Activated B cell treated with CpG ODN at 0.5 μM for 24 hours (primary cell): ENCODE measurements at regions not wholly inside any gene's neighbourhood (a gene's known extent, or its start where the extent isn't known, plus 50 kb on each side); places are given as distances from the start of the nearest gene placed in this dataset.
"Not testable (repeated sequence)": the region's sequence is repeated elsewhere in the genome, so short reads cannot be mapped to it uniquely, and the experiment has no call there.

Source experiments
- ATAC-seq: fragments of 200-7000 bp; cut with Tn5 transposase; one replicate; pipeline ENCODE4 v1.10.0; 2021; ENCODE audit warnings: low read depth, mild to moderate bottlenecking, moderate library complexity
- CTCF ChIA-PET: fragments of 350-600 bp; sonication (Branson Sonifier 250); formaldehyde crosslinking; loops from one replicate; lab custom pipeline; 2021; ENCODE audit warnings: antibody characterized with exemption; lab: Charles Lee
- POLR2A ChIA-PET: fragments of 350-600 bp; sonication (Branson Sonifier 250); formaldehyde crosslinking; loops from one replicate; lab custom pipeline; 2021; ENCODE audit warnings: antibody characterized with exemption; lab: Charles Lee
- DNase-seq: peaks from one replicate; pipeline ENCODE4 v3.0.0; 2022
- H3K27ac Mint-ChIP-seq: one replicate; pipeline ENCODE4 v1.8.0; 2020; ENCODE audit warnings: mixed read lengths
- H3K27me3 Mint-ChIP-seq: one replicate; pipeline ENCODE4 v1.8.0; 2021; ENCODE audit warnings: mixed read lengths
- H3K36me3 Mint-ChIP-seq: one replicate; pipeline ENCODE4 v1.8.0; 2021; ENCODE audit warnings: low read depth, mixed read lengths
- H3K4me1 Mint-ChIP-seq: one replicate; pipeline ENCODE4 v1.8.0; 2021; ENCODE audit warnings: mixed read lengths
- H3K4me3 Mint-ChIP-seq: one replicate; pipeline ENCODE4 v1.8.0; 2020; ENCODE audit warnings: mild to moderate bottlenecking, mixed read lengths
- H3K9me3 Mint-ChIP-seq: one replicate; pipeline ENCODE4 v1.8.0; 2020; ENCODE audit warnings: mixed read lengths
- CTCF ChIP-seq: fragments of 200-600 bp; IDR thresholded peaks from one replicate; pipeline ENCODE4 v1.8.0; 2022; ENCODE audit warnings: antibody characterized with exemption, mild to moderate bottlenecking
- intact Hi-C: fragments of 100-400 bp; cut with micrococcal nuclease; formaldehyde crosslinking; loops from one replicate; pipeline ENCODE4 v1.15.1; 2024

DNA sequence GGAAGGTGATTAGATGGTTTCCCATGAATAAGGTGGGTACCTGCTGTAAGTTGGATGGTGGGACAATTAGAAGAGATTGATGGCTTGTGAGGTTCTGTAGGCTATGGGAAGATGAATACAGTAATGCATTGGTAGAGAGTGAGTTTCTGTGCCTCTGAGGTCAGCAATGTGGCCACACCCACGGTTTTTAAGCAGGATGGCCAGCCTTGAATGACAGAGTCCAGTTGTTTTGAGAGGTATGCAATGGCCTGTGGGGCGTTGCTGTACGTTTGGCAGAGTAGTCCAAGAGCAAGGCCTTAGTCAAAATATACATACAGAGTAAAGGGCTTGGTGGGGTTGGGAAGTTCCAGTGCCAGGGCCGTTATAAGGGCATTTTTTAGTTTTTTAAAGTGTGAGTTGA lies 235.6 kb upstream of the C9orf72 start:
- ATAC-seq = no peak

DNA sequence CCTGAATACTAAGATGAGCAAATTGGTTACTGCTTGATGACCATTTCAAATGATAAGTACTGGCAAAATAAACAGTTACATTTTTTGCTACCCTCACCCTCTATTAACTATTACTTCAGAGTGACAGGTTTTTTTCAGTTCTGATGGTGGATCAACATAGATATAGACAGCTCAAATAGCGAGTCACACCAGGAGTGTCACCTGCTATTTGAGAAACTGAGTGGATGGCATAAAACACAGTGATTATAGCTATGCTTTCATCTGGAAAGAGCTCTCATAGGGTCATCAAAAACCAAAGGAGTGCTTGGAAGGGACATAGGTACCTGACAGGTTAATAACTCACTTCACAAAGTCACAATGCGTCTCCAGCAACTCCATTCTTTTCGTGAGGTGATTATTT lies 244.5 kb upstream of the C9orf72 start:
- Mint-ChIP-seq H3K27ac (no peak overlapping the region), H3K4me1 (no peaks in the 10 kb centered on the region)
- CTCF ChIA-PET = no interaction called here

More for the DNA sequence above, 235.6 kb upstream of the C9orf72 start:
- ChIA-PET POLR2A (no interaction called here), CTCF (no interaction called here)
- Mint-ChIP-seq H3K27ac (no peak overlapping the region), H3K4me1 (no peaks in the 10 kb centered on the region), H3K4me3 (no peak overlapping the region), H3K27me3 (no peaks in the 10 kb centered on the region), H3K36me3 (no peaks in the 10 kb centered on the region), H3K9me3 (peaks cover 2% of the 10 kb centered on the region)
- no peak for DNase-seq
- intact Hi-C loops = no loop called here
- TF ChIP-seq CTCF = no peak

GRCh38 chr9:27818348-27818747 lies 245.1 kb upstream of the C9orf72 start:
- ChIA-PET POLR2A (no interaction called here), CTCF (no interaction called here)
- no peak for TF ChIP-seq CTCF
- Mint-ChIP-seq H3K27ac (no peak overlapping the region), H3K9me3 (no peaks in the 10 kb centered on the region), H3K4me1 (no peaks in the 10 kb centered on the region), H3K4me3 (no peak overlapping the region), H3K36me3 (no peaks in the 10 kb centered on the region), H3K27me3 (no peaks in the 10 kb centered on the region)
- no peak for ATAC-seq
- no peak for DNase-seq
- intact Hi-C loops = no loop called here

More for the DNA sequence above, 244.5 kb upstream of the C9orf72 start:
- ATAC-seq = no peak
- Mint-ChIP-seq H3K4me3 (no peak overlapping the region), H3K27me3 (no peaks in the 10 kb centered on the region), H3K9me3 (no peaks in the 10 kb centered on the region), H3K36me3 (no peaks in the 10 kb centered on the region)
- no peak for DNase-seq
- intact Hi-C loops = no loop called here
- no peak for TF ChIP-seq CTCF
- POLR2A ChIA-PET = no interaction called here

DNA sequence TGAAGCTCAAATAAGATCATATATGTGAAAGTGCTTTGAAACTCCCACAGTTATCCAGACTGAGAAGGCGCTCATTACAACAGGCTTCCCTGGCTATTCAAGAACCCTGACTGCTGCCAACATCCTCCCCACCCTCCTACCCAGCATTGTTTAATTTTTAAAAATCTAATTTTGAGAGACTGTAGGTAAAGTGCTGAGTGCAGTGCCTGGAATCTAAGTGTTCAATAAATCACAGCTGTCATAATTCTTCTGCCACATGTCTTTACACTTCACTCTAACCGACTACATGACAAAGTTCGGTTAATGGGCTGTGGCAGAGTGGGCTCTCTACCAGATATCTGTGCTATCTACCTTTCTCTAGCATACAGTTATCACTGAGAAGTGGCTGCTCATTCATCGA lies 255.6 kb upstream of the C9orf72 start:
- H3K9me3 Mint-ChIP-seq = peaks cover 1% of the 10 kb centered on the region
- H3K4me3 Mint-ChIP-seq = no peak overlapping the region
- TF ChIP-seq CTCF = no peak
- ChIA-PET CTCF (no interaction called here), POLR2A (no interaction called here)
- ATAC-seq (no peak), DNase-seq (no peak)
- H3K27me3 Mint-ChIP-seq = peaks cover 2% of the 10 kb centered on the region
- intact Hi-C loops = no loop called here
- no peaks in the 10 kb centered on the region for H3K36me3 Mint-ChIP-seq
- no peaks in the 10 kb centered on the region for H3K4me1 Mint-ChIP-seq
- H3K27ac Mint-ChIP-seq = no peak overlapping the region

DNA sequence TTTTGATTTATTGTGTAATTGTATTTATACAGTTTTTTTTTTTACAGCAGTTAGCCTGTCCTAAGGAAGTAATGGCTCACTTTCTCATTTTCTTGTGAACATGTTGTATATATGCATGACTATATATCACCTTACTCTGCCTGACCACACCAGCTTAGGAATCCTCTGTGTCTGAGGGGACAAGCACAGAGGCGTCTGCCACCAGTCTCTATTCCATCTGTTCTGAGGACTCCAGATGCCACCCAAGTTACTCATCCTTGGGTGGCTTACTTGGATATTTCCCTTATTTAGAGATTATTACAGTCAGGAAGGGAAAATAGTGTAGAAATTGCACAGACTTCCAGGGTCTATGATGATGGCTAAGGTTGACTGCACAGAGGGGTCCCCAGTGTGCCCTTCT lies 256.3 kb upstream of the C9orf72 start:
- no peaks in the 10 kb centered on the region for H3K36me3 Mint-ChIP-seq
- DNase-seq (no peak), ATAC-seq (no peak)
- peaks cover 2% of the 10 kb centered on the region for H3K27me3 Mint-ChIP-seq
- CTCF ChIA-PET = no interaction called here
- peaks cover 1% of the 10 kb centered on the region for H3K9me3 Mint-ChIP-seq
- no peak for TF ChIP-seq CTCF
- no peaks in the 10 kb centered on the region for H3K4me1 Mint-ChIP-seq
- intact Hi-C loops = no loop called here
- POLR2A ChIA-PET = no interaction called here
- no peak overlapping the region for H3K27ac Mint-ChIP-seq
- no peak overlapping the region for H3K4me3 Mint-ChIP-seq

GRCh38 chr9:27832108-27832507 lies 258.8 kb upstream of the C9orf72 start:
- intact Hi-C loops, CTCF ChIA-PET, H3K9me3 Mint-ChIP-seq, DNase-seq, H3K4me3 Mint-ChIP-seq, H3K27me3 Mint-ChIP-seq, ATAC-seq, H3K36me3 Mint-ChIP-seq, H3K4me1 Mint-ChIP-seq, POLR2A ChIA-PET, H3K27ac Mint-ChIP-seq: not testable (repeated sequence)
